ENCODE measurements at regions not wholly inside any gene's neighbourhood (a gene's known extent, or its start where the extent isn't known, plus 50 kb on each side); places are given as distances from the start of the nearest gene placed in this dataset.

- Mint-ChIP-seq H3K27me3 (ENCODE audit: low read depth) (no peaks in the 10 kb centered on the region), H3K27ac (ENCODE audit: unreplicated experiment) (no peak overlapping the region), H3K36me3 (ENCODE audit: low read depth) (no peaks in the 10 kb centered on the region), H3K4me3 (ENCODE audit: unreplicated experiment) (no peak overlapping the region), H3K9me3 (ENCODE audit: low read depth) (peaks cover 4% of the 10 kb centered on the region), H3K4me1 (ENCODE audit: low read depth) (peaks cover 4% of the 10 kb centered on the region)
- no peak for TF ChIP-seq CTCF (IDR thresholded peaks at IDR 0.05)
- DNase-seq (ENCODE audit: low spot score), result no peak
These were observed 714.4 kb downstream of the DCDC2C start for GRCh38 chr2:4417771-4418170.

GRCh38 chr2:4420032-4420431 lies 716.7 kb downstream of the DCDC2C start:
- H3K36me3 Mint-ChIP-seq (ENCODE audit: low read depth), result no peaks in the 10 kb centered on the region
- no peaks in the 10 kb centered on the region for H3K27me3 Mint-ChIP-seq (ENCODE audit: low read depth)
- peaks cover 4% of the 10 kb centered on the region for H3K9me3 Mint-ChIP-seq (ENCODE audit: low read depth)
- no peak overlapping the region for H3K4me3 Mint-ChIP-seq (ENCODE audit: unreplicated experiment)
- H3K27ac Mint-ChIP-seq (ENCODE audit: unreplicated experiment), result no peak overlapping the region
- peak; percentile 10 for TF ChIP-seq CTCF (IDR thresholded peaks at IDR 0.05)
- H3K4me1 Mint-ChIP-seq (ENCODE audit: low read depth), result peaks cover 4% of the 10 kb centered on the region
- no peak for DNase-seq (ENCODE audit: low spot score)

GRCh38 chr2:4424153-4424552 lies 720.8 kb downstream of the DCDC2C start:
- no peaks in the 10 kb centered on the region for H3K27me3 Mint-ChIP-seq (ENCODE audit: low read depth)
- no peak for DNase-seq (ENCODE audit: low spot score)
- H3K36me3 Mint-ChIP-seq (ENCODE audit: low read depth), result no peaks in the 10 kb centered on the region
- TF ChIP-seq CTCF (IDR thresholded peaks at IDR 0.05), result no peak
- no peaks in the 10 kb centered on the region for H3K9me3 Mint-ChIP-seq (ENCODE audit: low read depth)
- H3K27ac Mint-ChIP-seq (ENCODE audit: unreplicated experiment), result no peak overlapping the region
- H3K4me3 Mint-ChIP-seq (ENCODE audit: unreplicated experiment), result no peak overlapping the region
- H3K4me1 Mint-ChIP-seq (ENCODE audit: low read depth), result peaks cover 4% of the 10 kb centered on the region

GRCh38 chr2:4427083-4427482 lies 723.7 kb downstream of the DCDC2C start:
- Mint-ChIP-seq H3K36me3 (ENCODE audit: low read depth) (no peaks in the 10 kb centered on the region), H3K9me3 (ENCODE audit: low read depth) (no peaks in the 10 kb centered on the region), H3K4me1 (ENCODE audit: low read depth) (no peaks in the 10 kb centered on the region), H3K27me3 (ENCODE audit: low read depth) (no peaks in the 10 kb centered on the region), H3K4me3 (ENCODE audit: unreplicated experiment) (no peak overlapping the region), H3K27ac (ENCODE audit: unreplicated experiment) (no peak overlapping the region)
- DNase-seq (ENCODE audit: low spot score), result no peak
- TF ChIP-seq CTCF (IDR thresholded peaks at IDR 0.05), result no peak

GRCh38 chr2:4445821-4446220 lies 742.4 kb downstream of the DCDC2C start:
- TF ChIP-seq CTCF (IDR thresholded peaks at IDR 0.05), result no peak
- Mint-ChIP-seq H3K27me3 (ENCODE audit: low read depth) (no peaks in the 10 kb centered on the region), H3K27ac (ENCODE audit: unreplicated experiment) (no peak overlapping the region), H3K4me3 (ENCODE audit: unreplicated experiment) (no peak overlapping the region), H3K9me3 (ENCODE audit: low read depth) (no peaks in the 10 kb centered on the region), H3K36me3 (ENCODE audit: low read depth) (no peaks in the 10 kb centered on the region), H3K4me1 (ENCODE audit: low read depth) (no peaks in the 10 kb centered on the region)
- no peak for DNase-seq (ENCODE audit: low spot score)
